ENCODE measurements at regions not wholly inside any gene's neighbourhood (a gene's known extent, or its start where the extent isn't known, plus 50 kb on each side); places are given as distances from the start of the nearest gene placed in this dataset.
A peak's percentile ranks its signal among the peaks of the same experiment; 100 is the strongest.

DNA sequence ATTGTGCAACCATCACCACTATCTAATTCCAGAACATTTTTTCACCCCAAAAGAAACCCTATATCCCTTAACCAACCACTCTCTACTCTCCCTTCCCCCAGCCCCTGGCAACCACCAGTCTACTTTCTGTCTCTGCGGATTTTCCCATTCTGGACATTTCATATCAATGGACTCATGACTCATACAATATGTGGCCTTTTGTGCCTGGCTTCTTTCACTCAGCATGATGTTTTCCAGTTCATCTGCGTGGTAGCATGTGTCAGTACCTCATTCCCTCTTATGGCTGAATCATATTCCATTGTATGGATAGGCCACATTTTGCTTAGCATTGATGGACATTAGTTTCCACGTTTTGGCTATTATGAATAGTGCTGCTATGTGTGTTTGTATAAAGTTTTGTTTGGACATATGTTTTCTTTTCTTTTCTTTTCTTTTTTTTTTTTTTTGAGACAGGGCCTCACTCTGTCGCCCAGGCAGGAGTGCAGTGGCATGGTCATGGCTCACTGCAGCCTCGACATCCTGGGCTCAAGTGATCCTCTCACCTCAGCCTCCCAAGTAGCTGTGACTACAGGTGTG lies 335.4 kb downstream of the BCOR start:
- no peak overlapping the region for H4K8ac ChIP-seq (ENCODE audit: low read depth in 2 of 2, low read length in 2 of 2)
- H3K56ac ChIP-seq (ENCODE audit: extremely low read depth, insufficient read depth, low read length), result no peak overlapping the region
- no peak overlapping the region for H2AK5ac ChIP-seq (ENCODE audit: low read depth, low read length)
- no peak overlapping the region for H2BK20ac ChIP-seq (ENCODE audit: low read depth, low read length)
- 88% methylated on average over 1 of the region's 5 CpGs; no CpG with 5 or more reads in 1 of the 2 experiments for WGBS, 2 experiments (ENCODE audit: extremely low coverage in 2 of 2, insufficient read length in 1 of 2)
- H2AFZ ChIP-seq (replicated peaks; ENCODE audit: low read length, poor library complexity), result no peak overlapping the region
- ATAC-seq (ENCODE audit: low read depth) (no peak), DNase-seq (peak; percentile 84)
- no peaks in the 10 kb centered on the region for H3K9me3 ChIP-seq (ENCODE audit: control insufficient read depth, insufficient read depth, low read length)
- no peak overlapping the region for H3K14ac ChIP-seq (replicated peaks; ENCODE audit: low read depth, low read length)
- no peaks in the 10 kb centered on the region for H3K79me1 ChIP-seq (ENCODE audit: low read depth in 1 of 2, low read length in 2 of 2)
- H3K9me1 ChIP-seq (ENCODE audit: insufficient read depth, low read length), result peaks cover 9% of the 10 kb centered on the region
- ChIA-PET POLR2A (ENCODE audit: unreplicated experiment) (no interaction called here), CTCF (no interaction called here)
- no peaks in the 10 kb centered on the region for H3K36me3 ChIP-seq (ENCODE audit: control insufficient read depth, insufficient read depth, low read length)
- no peak overlapping the region for H3K4ac ChIP-seq (ENCODE audit: low read depth, low read length)
- BruUV-seq (replicated peaks), result no TSS peak
- H4K20me1 ChIP-seq (ENCODE audit: insufficient read depth, low read length), result no peaks in the 10 kb centered on the region
- no peak overlapping the region for H4K91ac ChIP-seq (ENCODE audit: insufficient read depth, low read depth, low read length)
- H3K23ac ChIP-seq (ENCODE audit: low read depth, low read length), result no peak overlapping the region
- H3K27ac ChIP-seq (ENCODE audit: insufficient read depth, low read length), result no peak overlapping the region
- H3K18ac ChIP-seq (ENCODE audit: low read depth, low read length), result no peak overlapping the region
- intact Hi-C loops (cut with micrococcal nuclease), result no loop called here
- no peak overlapping the region for H2BK5ac ChIP-seq (ENCODE audit: low read depth, low read length, poor library complexity, severe bottlenecking)
- no peak overlapping the region for H2AK9ac ChIP-seq (replicated peaks; ENCODE audit: low read depth, low read length, poor library complexity)
- no peak overlapping the region for H2BK120ac ChIP-seq (ENCODE audit: low read depth, low read length)
- dilution Hi-C loops (cut with HindIII; ENCODE audit: low sequenced_read_pairs, unreplicated experiment), result no loop called here
- H3K4me2 ChIP-seq (ENCODE audit: low read depth, low read length), result no peak overlapping the region
- no peaks in the 10 kb centered on the region for H3K27me3 ChIP-seq (ENCODE audit: control insufficient read depth, insufficient read depth, low read length)
- H3K4me1 ChIP-seq (ENCODE audit: control insufficient read depth, insufficient read depth, low read length), result peaks cover 23% of the 10 kb centered on the region
- H4K5ac ChIP-seq (ENCODE audit: low read depth, low read length), result no peak overlapping the region
- H3K9ac ChIP-seq (ENCODE audit: low read depth, low read length), result no peak overlapping the region
- TF ChIP-seq CEBPB (IDR thresholded peaks at IDR 0.05; ENCODE audit: low read depth, low read length), result no peak
- no peak; the same call in 1 of the 2 replicates for TF ChIP-seq FOS (IDR thresholded peaks at IDR 0.05; ENCODE audit: low read depth, low read length)
- no peak for TF ChIP-seq RAD21 (IDR thresholded peaks at IDR 0.05; ENCODE audit: low read length)
- TF ChIP-seq SMC3 (IDR thresholded peaks at IDR 0.05; ENCODE audit: low read depth, low read length), result no peak
- TF ChIP-seq CHD1 (IDR thresholded peaks at IDR 0.05; ENCODE audit: low read depth, low read length), result no peak
- TF ChIP-seq, protein P1, sequence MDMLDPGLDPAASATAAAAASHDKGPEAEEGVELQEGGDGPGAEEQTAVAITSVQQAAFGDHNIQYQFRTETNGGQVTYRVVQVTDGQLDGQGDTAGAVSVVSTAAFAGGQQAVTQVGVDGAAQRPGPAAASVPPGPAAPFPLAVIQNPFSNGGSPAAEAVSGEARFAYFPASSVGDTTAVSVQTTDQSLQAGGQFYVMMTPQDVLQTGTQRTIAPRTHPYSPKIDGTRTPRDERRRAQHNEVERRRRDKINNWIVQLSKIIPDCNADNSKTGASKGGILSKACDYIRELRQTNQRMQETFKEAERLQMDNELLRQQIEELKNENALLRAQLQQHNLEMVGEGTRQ (IDR thresholded peaks at IDR 0.05; ENCODE audit: low read depth, low read length), result no peak
- no peak for TF ChIP-seq BHLHE40 (IDR thresholded peaks at IDR 0.05; ENCODE audit: low read depth, low read length)
- TF ChIP-seq ELK1 (IDR thresholded peaks at IDR 0.05; ENCODE audit: borderline replicate concordance, low read depth, low read length), result no peak
- TF ChIP-seq MAFK (IDR thresholded peaks at IDR 0.05; ENCODE audit: low read depth, low read length), result no peak
- no peak for TF ChIP-seq RCOR1 (IDR thresholded peaks at IDR 0.05; ENCODE audit: insufficient replicate concordance, low read length)
- TF ChIP-seq RFX5 (IDR thresholded peaks at IDR 0.05; ENCODE audit: low read depth, low read length), result no peak
- TF ChIP-seq MAZ (IDR thresholded peaks at IDR 0.05; ENCODE audit: borderline replicate concordance, low read depth, low read length), result no peak
- no peak for TF ChIP-seq NFE2L2 (IDR thresholded peaks at IDR 0.05; ENCODE audit: low read depth, low read length)
- TF ChIP-seq CTCF (conservative IDR thresholded peaks at IDR 0.05; ENCODE audit: low read depth, low read length), result no peak
- TF ChIP-seq MXI1 (IDR thresholded peaks at IDR 0.05; ENCODE audit: borderline replicate concordance, low read depth, low read length), result no peak
- TF ChIP-seq POLR2A (IDR thresholded peaks at IDR 0.05; ENCODE audit: low read depth, low read length), result no peak
- H2BK15ac ChIP-seq (ENCODE audit: low read depth, low read length), result no peak overlapping the region
- in situ Hi-C loops (cut with MboI; ENCODE audit: low sequenced_read_pairs), result no loop called here
- no peak overlapping the region for H3K4me3 ChIP-seq (ENCODE audit: insufficient read depth, low read depth, low read length)

All from IMR-90 (cell line).